ENCODE measurements at regions not wholly inside any gene's neighbourhood (a gene's known extent, or its start where the extent isn't known, plus 50 kb on each side); places are given as distances from the start of the nearest gene placed in this dataset.

DNA sequence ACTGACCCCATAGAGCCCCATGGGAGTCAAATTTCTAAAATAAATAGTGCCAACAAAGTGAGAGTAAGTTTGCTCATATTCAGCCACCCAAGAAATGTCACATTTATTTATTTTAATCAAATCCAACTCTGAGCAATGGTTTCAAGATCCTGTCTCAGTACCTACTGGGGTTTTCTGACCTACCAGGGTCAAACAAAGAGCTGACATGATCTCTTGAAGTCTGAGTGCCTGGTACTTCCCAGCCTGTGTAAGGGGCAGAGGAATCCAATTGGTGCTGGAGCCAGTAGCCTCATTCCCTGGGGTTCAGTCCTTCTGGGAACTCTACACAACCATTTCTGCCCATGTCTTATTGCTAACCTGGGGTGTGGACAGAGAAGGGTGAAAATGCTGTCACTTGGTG is 104.6 kb upstream of the SERP2 start:
- no peak overlapping the region for H3K27ac ChIP-seq (ENCODE audit: low read length)
- Mint-ChIP-seq H3K9me3 (no peaks in the 10 kb centered on the region), H3K27me3 (ENCODE audit: low read depth in 2 of 2) (peaks cover 0 to 13% of the 10 kb centered on the region in 2 donors), H3K36me3 (no peaks in the 10 kb centered on the region), H3K27ac (no peak overlapping the region), H3K4me3 (no peak overlapping the region), H3K4me1 (peaks cover under 1 to 2% of the 10 kb centered on the region in 2 donors)
- no peaks in the 10 kb centered on the region for H3K36me3 ChIP-seq (ENCODE audit: control insufficient read depth, insufficient read depth, low read length)
- peaks cover 3% of the 10 kb centered on the region for H3K4me1 ChIP-seq (ENCODE audit: control insufficient read depth, insufficient read depth, low read length)
- H3K4me3 ChIP-seq (ENCODE audit: low read length), result no peak overlapping the region
- DNase-seq (no peak), ATAC-seq (no peak)
- intact Hi-C loops (cut with micrococcal nuclease), result no loop called here
- TF ChIP-seq, protein P1, sequence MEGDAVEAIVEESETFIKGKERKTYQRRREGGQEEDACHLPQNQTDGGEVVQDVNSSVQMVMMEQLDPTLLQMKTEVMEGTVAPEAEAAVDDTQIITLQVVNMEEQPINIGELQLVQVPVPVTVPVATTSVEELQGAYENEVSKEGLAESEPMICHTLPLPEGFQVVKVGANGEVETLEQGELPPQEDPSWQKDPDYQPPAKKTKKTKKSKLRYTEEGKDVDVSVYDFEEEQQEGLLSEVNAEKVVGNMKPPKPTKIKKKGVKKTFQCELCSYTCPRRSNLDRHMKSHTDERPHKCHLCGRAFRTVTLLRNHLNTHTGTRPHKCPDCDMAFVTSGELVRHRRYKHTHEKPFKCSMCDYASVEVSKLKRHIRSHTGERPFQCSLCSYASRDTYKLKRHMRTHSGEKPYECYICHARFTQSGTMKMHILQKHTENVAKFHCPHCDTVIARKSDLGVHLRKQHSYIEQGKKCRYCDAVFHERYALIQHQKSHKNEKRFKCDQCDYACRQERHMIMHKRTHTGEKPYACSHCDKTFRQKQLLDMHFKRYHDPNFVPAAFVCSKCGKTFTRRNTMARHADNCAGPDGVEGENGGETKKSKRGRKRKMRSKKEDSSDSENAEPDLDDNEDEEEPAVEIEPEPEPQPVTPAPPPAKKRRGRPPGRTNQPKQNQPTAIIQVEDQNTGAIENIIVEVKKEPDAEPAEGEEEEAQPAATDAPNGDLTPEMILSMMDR (IDR thresholded peaks at IDR 0.05), result no peak
- H3K27me3 ChIP-seq (ENCODE audit: control insufficient read depth, insufficient read depth, low read length), result no peaks in the 10 kb centered on the region
- H3K9me3 ChIP-seq (ENCODE audit: control insufficient read depth, insufficient read depth, low read length), result no peaks in the 10 kb centered on the region

DNA sequence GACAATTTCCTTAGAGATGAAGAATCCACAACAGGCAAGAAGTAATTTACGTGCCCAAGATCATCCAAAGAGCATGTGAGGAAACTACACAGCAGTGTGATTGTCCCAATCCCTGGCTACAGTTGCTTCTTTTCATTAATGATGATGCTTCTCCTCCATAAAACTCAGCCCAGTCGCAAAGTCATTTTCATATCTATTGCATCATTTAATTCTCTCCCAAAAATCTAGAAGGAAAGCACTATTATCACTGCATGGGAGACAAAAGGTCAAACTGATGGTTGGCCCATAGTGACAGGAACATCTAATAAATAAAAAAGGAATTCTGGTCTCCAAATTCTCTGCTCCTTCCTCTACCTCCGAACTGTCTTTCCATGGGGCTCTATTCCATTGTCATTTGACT is 103.5 kb upstream of the SERP2 start:
- Histone ChIP-seq H3K9me3 (ENCODE audit: control insufficient read depth, insufficient read depth, low read length) (no peaks in the 10 kb centered on the region), H3K4me3 (ENCODE audit: low read length) (no peak overlapping the region), H3K4me1 (ENCODE audit: control insufficient read depth, insufficient read depth, low read length) (peaks cover 12% of the 10 kb centered on the region), H3K27ac (ENCODE audit: low read length) (no peak overlapping the region), H3K27me3 (ENCODE audit: control insufficient read depth, insufficient read depth, low read length) (no peaks in the 10 kb centered on the region), H3K36me3 (ENCODE audit: control insufficient read depth, insufficient read depth, low read length) (no peaks in the 10 kb centered on the region)
- H3K9me3 Mint-ChIP-seq, result peaks cover 0 to 2% of the 10 kb centered on the region in 2 donors
- peaks cover 0 to 13% of the 10 kb centered on the region in 2 donors for H3K27me3 Mint-ChIP-seq (ENCODE audit: low read depth in 2 of 2)
- H3K4me3 Mint-ChIP-seq, result no peak overlapping the region
- H3K36me3 Mint-ChIP-seq, result no peaks in the 10 kb centered on the region
- TF ChIP-seq, protein P1 (IDR thresholded peaks at IDR 0.05), result no peak
- ATAC-seq (no peak), DNase-seq (no peak)
- WGBS (ENCODE audit: insufficient coverage), result 90% methylated on average over 3 of the region's 3 CpGs
- H3K27ac Mint-ChIP-seq, result peak overlapping the region in 1 of 2 donors; percentile 52
- intact Hi-C loops (cut with micrococcal nuclease), result loop anchor here (10.0 kb wide), 1 partner anchor 125 kb away; no protein-coding TSS in a partner anchor
- H3K4me1 Mint-ChIP-seq, result peaks cover 8 to 12% of the 10 kb centered on the region in 2 donors

DNA sequence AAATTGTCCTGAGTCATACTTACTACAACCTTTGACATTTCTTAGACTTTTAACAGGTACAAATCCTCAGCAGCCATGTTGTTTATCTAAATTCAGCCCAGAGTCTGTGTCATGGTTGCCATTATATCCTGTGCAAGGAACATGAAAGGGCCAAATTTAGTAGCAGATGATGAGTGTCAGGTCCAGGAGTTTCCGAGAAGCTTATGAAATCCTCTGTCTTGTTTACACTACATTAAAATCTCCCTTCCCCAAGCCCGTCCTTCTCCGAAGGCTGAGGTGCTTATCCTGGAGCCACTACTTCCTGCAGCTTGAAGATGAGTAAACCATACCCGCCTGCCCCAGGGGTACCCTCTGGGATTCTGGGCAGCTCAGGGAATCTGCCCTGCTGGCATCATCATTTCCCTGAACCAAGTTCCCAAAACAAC is 102.6 kb upstream of the SERP2 start:
- DNase-seq, result no peak
- Histone ChIP-seq H3K4me3 (ENCODE audit: low read length) (no peak overlapping the region), H3K27me3 (ENCODE audit: control insufficient read depth, insufficient read depth, low read length) (no peaks in the 10 kb centered on the region), H3K9me3 (ENCODE audit: control insufficient read depth, insufficient read depth, low read length) (no peaks in the 10 kb centered on the region), H3K36me3 (ENCODE audit: control insufficient read depth, insufficient read depth, low read length) (no peaks in the 10 kb centered on the region), H3K27ac (ENCODE audit: low read length) (no peak overlapping the region), H3K4me1 (ENCODE audit: control insufficient read depth, insufficient read depth, low read length) (peaks cover 12% of the 10 kb centered on the region)
- H3K27me3 Mint-ChIP-seq (ENCODE audit: low read depth in 2 of 2), result peaks cover 0 to 13% of the 10 kb centered on the region in 2 donors
- no peak for ATAC-seq
- TF ChIP-seq, protein P1 (IDR thresholded peaks at IDR 0.05), result no peak
- H3K4me3 Mint-ChIP-seq, result no peak overlapping the region
- H3K9me3 Mint-ChIP-seq, result peaks cover 0 to 2% of the 10 kb centered on the region in 2 donors
- 80% methylated on average over 4 of the region's 4 CpGs for WGBS (ENCODE audit: insufficient coverage)
- peaks cover 7% of the 10 kb centered on the region for H3K36me3 Mint-ChIP-seq
- intact Hi-C loops (cut with micrococcal nuclease), result loop anchor here (10.0 kb wide), 1 partner anchor 126 kb away; no protein-coding TSS in a partner anchor
- H3K4me1 Mint-ChIP-seq, result peaks cover 17 to 21% of the 10 kb centered on the region in 2 donors
- peak overlapping the region in 1 of 2 donors; percentile 52 for H3K27ac Mint-ChIP-seq

DNA sequence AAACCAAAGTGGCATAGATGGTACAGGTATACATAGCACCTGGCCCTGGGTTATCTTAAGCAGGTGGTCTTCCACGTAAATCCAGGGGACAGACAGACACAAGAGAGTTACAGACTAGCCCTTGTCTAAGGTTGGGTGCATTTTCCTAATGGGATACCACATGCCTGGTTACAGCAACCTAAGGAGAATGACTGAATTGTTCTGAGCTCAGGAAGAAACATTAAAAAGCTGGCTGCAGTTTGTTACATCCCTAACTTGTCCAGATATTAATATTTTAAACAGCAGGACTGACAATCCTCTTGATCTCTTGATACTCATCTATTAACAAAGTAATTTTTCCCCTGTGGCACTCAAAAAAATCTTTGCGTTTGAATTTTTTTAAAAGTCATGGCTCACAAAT is 102.2 kb upstream of the SERP2 start:
- TF ChIP-seq, protein P1 (IDR thresholded peaks at IDR 0.05), result no peak
- no peaks in the 10 kb centered on the region for H3K9me3 ChIP-seq (ENCODE audit: control insufficient read depth, insufficient read depth, low read length)
- H3K4me1 Mint-ChIP-seq, result peaks cover 17 to 22% of the 10 kb centered on the region in 2 donors
- H3K27ac Mint-ChIP-seq, result peak overlapping the region in 1 of 2 donors; percentile 68
- no peak overlapping the region for H3K27ac ChIP-seq (ENCODE audit: low read length)
- H3K4me1 ChIP-seq (ENCODE audit: control insufficient read depth, insufficient read depth, low read length), result peaks cover 12% of the 10 kb centered on the region
- no peaks in the 10 kb centered on the region for H3K27me3 ChIP-seq (ENCODE audit: control insufficient read depth, insufficient read depth, low read length)
- WGBS (ENCODE audit: insufficient coverage), result 91% methylated on average over 2 of the region's 2 CpGs
- peaks cover 0 to 13% of the 10 kb centered on the region in 2 donors for H3K27me3 Mint-ChIP-seq (ENCODE audit: low read depth in 2 of 2)
- H3K9me3 Mint-ChIP-seq, result peaks cover 0 to 2% of the 10 kb centered on the region in 2 donors
- no peak overlapping the region for H3K4me3 Mint-ChIP-seq
- H3K36me3 ChIP-seq (ENCODE audit: control insufficient read depth, insufficient read depth, low read length), result no peaks in the 10 kb centered on the region
- ATAC-seq, result no peak
- intact Hi-C loops (cut with micrococcal nuclease), result loop anchor here (10.0 kb wide), 1 partner anchor 127 kb away; no protein-coding TSS in a partner anchor
- peaks cover 10% of the 10 kb centered on the region for H3K36me3 Mint-ChIP-seq
- DNase-seq, result no peak
- no peak overlapping the region for H3K4me3 ChIP-seq (ENCODE audit: low read length)
